HL-60 (cell line): ENCODE measurements at regions not wholly inside any gene's neighbourhood (a gene's known extent, or its start where the extent isn't known, plus 50 kb on each side); places are given as distances from the start of the nearest gene placed in this dataset.
A peak's percentile ranks its signal among the peaks of the same experiment; 100 is the strongest.

Experiments
- DNase-seq, 2 experiments: peaks; one replicate each; pipeline ENCODE4 v3.0.0-alpha.2; 2010 to 2020; ENCODE audit warnings: low read depth in 1 of 2, low spot score in 1 of 2
- H3K27ac ChIP-seq: fragments of 250-450 bp; sonication (Bioruptor Pico); replicated peaks from 2 replicates; pipeline ENCODE4 v1.5.1; 2020; ENCODE audit warnings: mild to moderate bottlenecking, moderate library complexity
- H3K27me3 ChIP-seq: fragments of 250-450 bp; sonication (Bioruptor Pico); 2 replicates; pipeline ENCODE4 v1.5.1; 2021; ENCODE audit warnings: mild to moderate bottlenecking, moderate library complexity; ENCODE audit not compliant: insufficient read depth, poor library complexity, severe bottlenecking
- H3K4me3 ChIP-seq: replicated peaks from 2 replicates; pipeline ENCODE4 v1.5.1; 2011; ENCODE audit warnings: mild to moderate bottlenecking, control low read depth, low read length; ENCODE audit not compliant: insufficient read depth
- CTCF ChIP-seq: IDR thresholded peaks from one replicate; pipeline ENCODE4 v1.5.1; 2011; ENCODE audit warnings: low read length, control low read depth, inconsistent platforms; ENCODE audit not compliant: insufficient read depth
- GABPA ChIP-seq: IDR thresholded peaks from 2 replicates; pipeline ENCODE4 v1.6.1; 2012; ENCODE audit warnings: low read depth
- POLR2AphosphoS5 ChIP-seq: IDR thresholded peaks from 2 replicates; pipeline ENCODE4 v1.6.1; 2012; ENCODE audit warnings: low read depth
- REST ChIP-seq: IDR thresholded peaks from 2 replicates; pipeline ENCODE4 v1.6.1; 2012; ENCODE audit warnings: low read depth; ENCODE audit not compliant: insufficient replicate concordance
- SPI1 ChIP-seq: IDR thresholded peaks from 2 replicates; pipeline ENCODE4 v1.6.1; 2012; ENCODE audit warnings: low read depth, mild to moderate bottlenecking, borderline replicate concordance

DNA sequence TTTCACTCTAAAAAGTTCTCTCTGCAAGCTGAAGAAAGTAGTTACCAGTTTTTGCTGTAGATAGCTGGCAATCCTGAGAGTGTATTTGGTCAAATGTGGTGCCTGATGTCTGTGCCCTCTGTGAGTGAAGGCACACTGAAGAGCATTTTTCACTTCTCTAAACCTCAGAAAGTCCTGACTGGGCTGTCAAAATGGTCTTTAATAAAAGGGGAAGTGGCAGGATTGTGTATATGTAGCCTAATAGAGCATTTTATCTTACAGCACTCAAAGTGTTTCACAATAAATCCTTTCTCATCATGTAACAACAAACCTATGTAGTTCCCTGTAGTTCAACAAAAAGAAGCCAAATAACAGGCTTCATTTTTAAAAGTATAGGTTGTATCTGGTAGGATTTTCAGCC lies 1552.3 kb upstream of the SLC39A10 start:
- H3K27ac ChIP-seq = no peak overlapping the region
- TF ChIP-seq GABPA (no peak), SPI1 (peak; percentile 100)
- peak in 1 of 2 experiments; percentile 45 for DNase-seq
- H3K4me3 ChIP-seq = no peak overlapping the region
- no peaks in the 10 kb centered on the region for H3K27me3 ChIP-seq

DNA sequence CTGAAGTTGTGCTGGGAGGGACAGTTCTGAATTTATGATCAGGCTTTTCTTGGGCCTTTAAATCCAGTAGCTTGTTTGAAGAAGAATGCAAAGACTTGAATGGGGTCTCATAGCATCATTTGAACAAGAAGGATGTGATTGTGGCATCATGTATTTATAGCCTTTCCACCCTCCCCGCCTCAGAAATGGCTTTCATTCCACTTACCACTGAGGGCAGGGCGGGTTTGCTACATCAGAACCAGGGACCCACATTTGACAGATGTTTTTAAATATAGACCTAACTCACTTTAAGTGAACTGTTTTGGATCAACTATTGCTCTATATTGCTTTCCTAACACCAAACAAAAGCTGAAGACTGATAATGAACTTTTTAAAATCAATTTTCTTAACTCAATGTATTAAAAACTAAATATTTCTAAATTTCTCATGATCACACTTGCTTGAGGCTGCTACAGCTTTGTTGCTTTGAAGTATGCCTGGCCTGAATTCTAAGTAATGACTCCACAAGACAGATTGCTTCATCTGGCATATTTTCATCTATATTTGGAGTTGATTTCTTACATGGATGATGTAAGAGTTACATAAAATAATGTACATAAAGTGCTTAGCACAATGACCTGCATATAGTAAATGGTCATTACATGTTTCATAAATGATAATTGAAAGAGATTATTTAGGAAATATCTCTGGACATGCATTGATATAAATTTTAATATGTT lies 1552.9 kb upstream of the SLC39A10 start:
- Histone ChIP-seq H3K4me3 (no peak overlapping the region), H3K27me3 (no peaks in the 10 kb centered on the region), H3K27ac (no peak overlapping the region)
- no peak for DNase-seq
- TF ChIP-seq CTCF = no peak

DNA sequence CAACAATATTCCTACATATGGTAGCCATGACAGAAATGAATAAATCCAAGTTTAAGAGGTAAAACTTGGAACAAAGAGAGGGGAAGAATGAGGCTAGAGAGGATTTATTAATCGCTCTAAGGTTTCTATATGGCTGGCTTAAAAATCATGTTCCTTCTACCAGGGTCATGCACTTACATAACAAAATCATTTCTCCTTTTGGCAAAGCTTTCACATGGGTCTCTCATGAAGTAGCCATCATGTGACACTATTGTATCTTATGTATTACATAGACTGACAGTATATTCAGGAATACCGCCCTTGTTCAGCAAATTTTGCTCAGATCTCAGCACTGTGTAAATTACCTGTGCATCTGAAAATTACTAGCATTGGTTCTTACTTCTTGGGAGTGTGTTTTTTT lies 1554.5 kb upstream of the SLC39A10 start:
- H3K4me3 ChIP-seq = no peak overlapping the region
- TF ChIP-seq GABPA = no peak
- no peak for TF ChIP-seq REST
- no peak for TF ChIP-seq CTCF
- no peak for TF ChIP-seq POLR2AphosphoS5
- TF ChIP-seq SPI1 = no peak
- no peaks in the 10 kb centered on the region for H3K27me3 ChIP-seq
- DNase-seq = no peak
- no peak overlapping the region for H3K27ac ChIP-seq

GRCh38 chr2:194100201-194100600 lies 1556.8 kb upstream of the SLC39A10 start:
- no peak for TF ChIP-seq SPI1
- TF ChIP-seq POLR2AphosphoS5 = no peak
- no peak for TF ChIP-seq GABPA
- Histone ChIP-seq H3K4me3 (no peak overlapping the region), H3K27me3 (no peaks in the 10 kb centered on the region), H3K27ac (no peak overlapping the region)
- no peak for DNase-seq

GRCh38 chr2:194096402-194096801 lies 1560.6 kb upstream of the SLC39A10 start:
- no peak for DNase-seq
- Histone ChIP-seq H3K27me3 (no peaks in the 10 kb centered on the region), H3K27ac (no peak overlapping the region), H3K4me3 (no peak overlapping the region)
- TF ChIP-seq CTCF (no peak), POLR2AphosphoS5 (no peak), REST (no peak), SPI1 (no peak), GABPA (no peak)
